ENCODE measurements at regions not wholly inside any gene's neighbourhood (a gene's known extent, or its start where the extent isn't known, plus 50 kb on each side); places are given as distances from the start of the nearest gene placed in this dataset.

- H3K4me3 ChIP-seq (ENCODE audit: control insufficient read depth, low read depth, low read length) = no peak overlapping the region
- TF ChIP-seq, protein P1, sequence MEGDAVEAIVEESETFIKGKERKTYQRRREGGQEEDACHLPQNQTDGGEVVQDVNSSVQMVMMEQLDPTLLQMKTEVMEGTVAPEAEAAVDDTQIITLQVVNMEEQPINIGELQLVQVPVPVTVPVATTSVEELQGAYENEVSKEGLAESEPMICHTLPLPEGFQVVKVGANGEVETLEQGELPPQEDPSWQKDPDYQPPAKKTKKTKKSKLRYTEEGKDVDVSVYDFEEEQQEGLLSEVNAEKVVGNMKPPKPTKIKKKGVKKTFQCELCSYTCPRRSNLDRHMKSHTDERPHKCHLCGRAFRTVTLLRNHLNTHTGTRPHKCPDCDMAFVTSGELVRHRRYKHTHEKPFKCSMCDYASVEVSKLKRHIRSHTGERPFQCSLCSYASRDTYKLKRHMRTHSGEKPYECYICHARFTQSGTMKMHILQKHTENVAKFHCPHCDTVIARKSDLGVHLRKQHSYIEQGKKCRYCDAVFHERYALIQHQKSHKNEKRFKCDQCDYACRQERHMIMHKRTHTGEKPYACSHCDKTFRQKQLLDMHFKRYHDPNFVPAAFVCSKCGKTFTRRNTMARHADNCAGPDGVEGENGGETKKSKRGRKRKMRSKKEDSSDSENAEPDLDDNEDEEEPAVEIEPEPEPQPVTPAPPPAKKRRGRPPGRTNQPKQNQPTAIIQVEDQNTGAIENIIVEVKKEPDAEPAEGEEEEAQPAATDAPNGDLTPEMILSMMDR (conservative IDR thresholded peaks at IDR 0.05; ENCODE audit: control insufficient read depth, insufficient read depth, low read depth, low read length) = no peak
- DNase-seq (ENCODE audit: low read depth) = no peak
These were observed 272.3 kb upstream of the EPHA4 start for GRCh38 chr2:221844212-221845020.

- DNase-seq (ENCODE audit: low read depth) = no peak
- TF ChIP-seq, protein P1 (conservative IDR thresholded peaks at IDR 0.05; ENCODE audit: control insufficient read depth, insufficient read depth, low read depth, low read length) = no peak
- no peak overlapping the region for H3K4me3 ChIP-seq (ENCODE audit: control insufficient read depth, low read depth, low read length)
These were observed 264.0 kb upstream of the EPHA4 start for GRCh38 chr2:221836095-221836494.

- TF ChIP-seq, protein P1 (conservative IDR thresholded peaks at IDR 0.05; ENCODE audit: control insufficient read depth, insufficient read depth, low read depth, low read length) = no peak
- no peak for DNase-seq (ENCODE audit: low read depth)
- H3K4me3 ChIP-seq (ENCODE audit: control insufficient read depth, low read depth, low read length) = no peak overlapping the region
These were observed 261.9 kb upstream of the EPHA4 start for GRCh38 chr2:221833966-221834365.

DNA sequence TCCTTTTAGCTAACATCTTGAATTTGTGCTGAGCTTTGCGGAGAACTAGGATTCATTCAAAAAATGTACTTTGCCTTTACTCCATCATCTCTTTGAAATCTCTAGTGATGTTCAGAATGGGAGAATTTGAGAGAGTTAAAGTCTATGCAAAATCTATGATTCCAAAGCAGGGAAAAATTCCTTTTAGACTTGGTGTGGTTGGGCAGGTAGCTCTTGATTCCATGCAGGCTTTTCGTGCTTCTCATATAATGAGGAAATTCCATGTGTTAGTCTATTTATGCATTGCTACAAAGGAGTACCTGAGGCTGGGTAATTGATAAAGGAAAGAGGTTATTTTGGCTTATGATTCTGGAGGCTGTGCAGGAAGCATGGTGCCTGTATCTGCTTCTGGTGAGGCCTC lies 258.9 kb upstream of the EPHA4 start:
- no peak for DNase-seq (ENCODE audit: low read depth)
- no peak overlapping the region for H3K4me3 ChIP-seq (ENCODE audit: control insufficient read depth, low read depth, low read length)
- TF ChIP-seq, protein P1 (conservative IDR thresholded peaks at IDR 0.05; ENCODE audit: control insufficient read depth, insufficient read depth, low read depth, low read length) = no peak

DNA sequence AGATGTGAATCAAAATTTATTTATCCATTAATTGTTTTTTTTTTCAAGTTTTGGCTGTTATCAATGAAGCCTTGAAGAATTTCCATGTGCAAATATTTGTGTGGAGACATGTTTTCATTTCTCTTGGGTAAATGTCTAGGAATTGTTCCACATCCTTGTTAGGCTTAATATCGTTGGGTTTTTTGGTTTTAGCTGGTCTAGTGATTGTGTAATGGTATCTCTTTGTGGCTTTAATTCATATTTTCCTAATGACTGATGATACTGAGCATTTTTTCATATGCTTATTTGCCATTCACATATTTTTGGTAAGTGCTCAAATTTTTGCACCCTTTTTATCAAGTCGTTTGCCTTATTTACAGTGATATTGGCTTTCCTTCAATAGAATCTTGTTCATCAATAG lies 250.3 kb upstream of the EPHA4 start:
- TF ChIP-seq, protein P1 (conservative IDR thresholded peaks at IDR 0.05; ENCODE audit: control insufficient read depth, insufficient read depth, low read depth, low read length) = no peak
- peak; percentile 19 for DNase-seq (ENCODE audit: low read depth)

GRCh38 chr2:221818616-221819320 lies 246.7 kb upstream of the EPHA4 start:
- TF ChIP-seq, protein P1 (conservative IDR thresholded peaks at IDR 0.05; ENCODE audit: control insufficient read depth, insufficient read depth, low read depth, low read length) = no peak
- DNase-seq (ENCODE audit: low read depth) = no peak
- H3K4me3 ChIP-seq (ENCODE audit: control insufficient read depth, low read depth, low read length) = no peak overlapping the region

More for the DNA sequence above, 250.3 kb upstream of the EPHA4 start:
- H3K4me3 ChIP-seq (ENCODE audit: control insufficient read depth, low read depth, low read length) = no peak overlapping the region
